Right atrium auricular region (tissue), 2 donors: ENCODE measurements at regions not wholly inside any gene's neighbourhood (a gene's known extent, or its start where the extent isn't known, plus 50 kb on each side); places are given as distances from the start of the nearest gene placed in this dataset.

ENCODE experiments used
- DNase-seq: peaks from one replicate; pipeline ENCODE4 v3.0.0-alpha.2; 2019; ENCODE audit warnings: low spot score
- H3K27ac ChIP-seq, 2 donors: fragments of 200-600 bp; sonication (generic); 1 replicate in 1 of 2; 2 replicates in 1 of 2; pipeline ENCODE4 v1.5.1; 2016 to 2019
- H3K27me3 ChIP-seq, 2 donors: fragments of 200-600 bp; sonication (generic); one replicate each; pipeline versions ENCODE4 v1.5.1 to v1.6.0; 2017 to 2019
- H3K36me3 ChIP-seq: fragments of 200-600 bp; sonication (generic); one replicate; pipeline ENCODE4 v1.5.1; 2016
- H3K4me1 ChIP-seq, 2 donors: fragments of 200-600 bp; sonication (generic); one replicate each; pipeline versions ENCODE4 v1.5.1 to v1.6.0; 2017 to 2019
- H3K4me3 ChIP-seq, 2 donors: fragments of 200-600 bp; sonication (generic); 1 replicate in 1 of 2; 2 replicates in 1 of 2; pipeline ENCODE4 v1.5.1; 2017 to 2019; ENCODE audit warnings: mild to moderate bottlenecking in 1 of 2, moderate library complexity in 1 of 2
- H3K9me3 ChIP-seq, 2 donors: fragments of 200-600 bp; sonication (generic); one replicate each; pipeline ENCODE4 v1.5.1; 2019
- TF ChIP-seq, protein P1 (sequence below), 2 donors: fragments of 200-600 bp; sonication (generic); IDR thresholded peaks; one replicate each; pipeline ENCODE4 v1.5.1; 2019; ENCODE audit warnings: antibody characterized with exemption in 2 of 2

DNA sequence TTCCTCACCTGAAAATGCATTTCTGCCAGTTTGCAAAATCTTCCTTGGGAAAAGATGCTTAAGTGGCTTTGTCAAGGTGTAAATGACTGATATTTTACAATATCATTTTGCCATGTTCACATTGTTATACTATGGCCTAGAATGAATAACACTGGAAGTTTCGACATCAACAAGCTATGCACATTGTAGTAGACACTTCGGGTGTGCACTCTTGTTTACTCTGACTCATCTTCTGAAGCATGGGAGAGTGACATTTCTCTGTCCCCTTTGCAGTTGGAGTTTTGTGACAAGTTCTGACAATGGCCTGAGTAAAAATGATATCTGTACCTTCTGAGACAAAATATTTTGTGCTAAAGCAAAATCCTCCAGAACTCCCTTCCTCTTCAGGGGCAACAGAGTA is 567.0 kb upstream of the RGMA start:
- H3K27ac ChIP-seq, result no peak overlapping the region
- H3K4me3 ChIP-seq, result no peak overlapping the region
- TF ChIP-seq, protein P1, sequence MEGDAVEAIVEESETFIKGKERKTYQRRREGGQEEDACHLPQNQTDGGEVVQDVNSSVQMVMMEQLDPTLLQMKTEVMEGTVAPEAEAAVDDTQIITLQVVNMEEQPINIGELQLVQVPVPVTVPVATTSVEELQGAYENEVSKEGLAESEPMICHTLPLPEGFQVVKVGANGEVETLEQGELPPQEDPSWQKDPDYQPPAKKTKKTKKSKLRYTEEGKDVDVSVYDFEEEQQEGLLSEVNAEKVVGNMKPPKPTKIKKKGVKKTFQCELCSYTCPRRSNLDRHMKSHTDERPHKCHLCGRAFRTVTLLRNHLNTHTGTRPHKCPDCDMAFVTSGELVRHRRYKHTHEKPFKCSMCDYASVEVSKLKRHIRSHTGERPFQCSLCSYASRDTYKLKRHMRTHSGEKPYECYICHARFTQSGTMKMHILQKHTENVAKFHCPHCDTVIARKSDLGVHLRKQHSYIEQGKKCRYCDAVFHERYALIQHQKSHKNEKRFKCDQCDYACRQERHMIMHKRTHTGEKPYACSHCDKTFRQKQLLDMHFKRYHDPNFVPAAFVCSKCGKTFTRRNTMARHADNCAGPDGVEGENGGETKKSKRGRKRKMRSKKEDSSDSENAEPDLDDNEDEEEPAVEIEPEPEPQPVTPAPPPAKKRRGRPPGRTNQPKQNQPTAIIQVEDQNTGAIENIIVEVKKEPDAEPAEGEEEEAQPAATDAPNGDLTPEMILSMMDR (IDR thresholded peaks at IDR 0.05), result no peak
- H3K9me3 ChIP-seq, result no peaks in the 10 kb centered on the region
- H3K36me3 ChIP-seq, result no peaks in the 10 kb centered on the region
- H3K4me1 ChIP-seq, result no peaks in the 10 kb centered on the region
- no peaks in the 10 kb centered on the region for H3K27me3 ChIP-seq
- no peak for DNase-seq

DNA sequence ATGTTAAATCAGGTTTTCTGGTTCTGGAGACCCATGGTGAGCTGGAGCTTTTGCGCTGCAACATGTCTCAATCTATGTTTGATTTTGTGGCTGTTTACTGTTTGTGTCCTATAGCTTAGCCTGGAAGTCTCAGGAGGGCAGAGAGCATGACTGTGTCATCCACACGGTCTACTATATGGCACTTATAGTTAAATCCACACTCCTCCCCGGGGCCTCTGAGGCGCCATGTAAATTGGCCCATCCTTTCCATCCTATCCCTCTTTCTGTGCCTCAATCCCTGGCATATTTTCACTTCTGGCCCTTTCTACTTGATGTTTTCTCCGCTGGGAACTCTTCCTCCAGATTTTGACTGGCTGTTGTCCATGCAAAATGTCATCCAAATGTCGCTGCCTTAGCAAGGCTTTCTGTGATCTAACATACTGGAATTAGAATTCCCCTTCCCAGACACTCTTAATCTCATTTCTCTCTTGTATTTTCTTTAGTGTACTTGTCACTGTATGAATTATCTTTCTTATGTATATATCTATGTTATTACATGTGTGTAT is 560.8 kb upstream of the RGMA start:
- Histone ChIP-seq H3K27ac (no peak overlapping the region), H3K27me3 (no peaks in the 10 kb centered on the region), H3K9me3 (no peaks in the 10 kb centered on the region), H3K36me3 (no peaks in the 10 kb centered on the region), H3K4me3 (no peak overlapping the region), H3K4me1 (no peaks in the 10 kb centered on the region)
- TF ChIP-seq, protein P1 (IDR thresholded peaks at IDR 0.05), result no peak
- no peak for DNase-seq

DNA sequence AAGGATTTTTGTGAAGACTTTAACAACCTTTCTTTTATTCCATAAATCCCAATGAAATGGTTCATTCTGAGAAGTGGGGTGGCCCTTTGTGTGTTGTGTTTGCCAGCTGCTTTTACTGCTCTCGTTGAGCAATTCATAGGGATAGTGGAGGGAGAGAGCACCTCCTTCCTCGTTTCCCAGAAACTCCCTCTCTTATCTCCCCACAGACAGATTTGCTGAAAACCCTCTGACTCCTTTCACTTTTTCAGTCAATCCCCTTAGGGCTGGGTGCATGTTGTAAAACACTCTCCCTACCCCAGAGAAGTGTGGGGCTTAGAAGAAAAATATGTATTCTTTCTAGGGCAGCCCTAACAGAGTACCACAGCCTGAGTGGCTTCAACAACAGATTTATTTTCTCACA is 557.2 kb upstream of the RGMA start:
- TF ChIP-seq, protein P1 (IDR thresholded peaks at IDR 0.05), result no peak
- Histone ChIP-seq H3K4me1 (no peaks in the 10 kb centered on the region), H3K27me3 (no peaks in the 10 kb centered on the region), H3K36me3 (no peaks in the 10 kb centered on the region), H3K4me3 (no peak overlapping the region), H3K9me3 (no peaks in the 10 kb centered on the region), H3K27ac (no peak overlapping the region)
- no peak for DNase-seq

DNA sequence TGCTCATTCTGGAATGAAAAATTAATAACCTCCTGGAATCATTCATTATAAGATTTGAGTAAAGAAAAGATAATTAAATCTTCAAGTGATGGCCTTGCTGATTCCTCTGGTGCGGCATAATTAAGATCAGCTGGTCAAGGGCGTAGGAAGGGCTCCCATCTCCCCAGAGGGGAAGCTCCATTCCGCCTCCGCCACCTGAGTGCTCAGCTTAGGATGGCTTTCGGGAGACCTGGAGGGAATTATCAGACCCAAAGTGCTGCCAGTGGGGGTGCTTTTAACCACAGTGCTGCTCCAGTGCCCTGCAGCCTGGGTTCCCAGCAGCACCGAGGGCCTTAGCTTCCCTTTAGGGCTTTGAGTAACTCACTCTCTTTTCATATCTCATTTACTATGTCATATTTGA is 556.6 kb upstream of the RGMA start:
- TF ChIP-seq, protein P1 (IDR thresholded peaks at IDR 0.05), result no peak
- Histone ChIP-seq H3K27ac (no peak overlapping the region), H3K36me3 (no peaks in the 10 kb centered on the region), H3K4me3 (no peak overlapping the region), H3K4me1 (no peaks in the 10 kb centered on the region), H3K27me3 (no peaks in the 10 kb centered on the region), H3K9me3 (no peaks in the 10 kb centered on the region)
- no peak for DNase-seq

DNA sequence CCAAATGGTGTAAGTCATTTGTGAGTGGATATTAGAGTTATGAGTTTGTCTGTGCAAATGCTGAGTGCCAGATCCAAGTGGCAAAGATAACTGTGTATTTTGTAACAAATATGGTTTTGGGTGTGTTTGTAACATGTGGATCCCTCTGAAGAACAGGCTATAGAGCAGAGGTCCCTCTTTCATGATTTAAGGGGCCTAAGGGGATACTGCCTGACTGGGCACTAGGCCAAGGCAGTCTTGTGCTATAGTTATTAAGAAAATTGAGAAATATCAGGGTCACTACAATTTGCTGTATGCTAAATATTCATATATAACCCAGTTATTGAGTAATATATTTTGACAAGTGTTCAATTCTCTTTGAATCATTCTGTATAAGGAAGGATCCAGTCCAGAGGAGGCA is 555.6 kb upstream of the RGMA start:
- no peaks in the 10 kb centered on the region for H3K4me1 ChIP-seq
- H3K27ac ChIP-seq, result no peak overlapping the region
- H3K4me3 ChIP-seq, result no peak overlapping the region
- H3K36me3 ChIP-seq, result no peaks in the 10 kb centered on the region
- no peak for DNase-seq
- no peaks in the 10 kb centered on the region for H3K27me3 ChIP-seq
- TF ChIP-seq, protein P1 (IDR thresholded peaks at IDR 0.05), result no peak
- no peaks in the 10 kb centered on the region for H3K9me3 ChIP-seq

DNA sequence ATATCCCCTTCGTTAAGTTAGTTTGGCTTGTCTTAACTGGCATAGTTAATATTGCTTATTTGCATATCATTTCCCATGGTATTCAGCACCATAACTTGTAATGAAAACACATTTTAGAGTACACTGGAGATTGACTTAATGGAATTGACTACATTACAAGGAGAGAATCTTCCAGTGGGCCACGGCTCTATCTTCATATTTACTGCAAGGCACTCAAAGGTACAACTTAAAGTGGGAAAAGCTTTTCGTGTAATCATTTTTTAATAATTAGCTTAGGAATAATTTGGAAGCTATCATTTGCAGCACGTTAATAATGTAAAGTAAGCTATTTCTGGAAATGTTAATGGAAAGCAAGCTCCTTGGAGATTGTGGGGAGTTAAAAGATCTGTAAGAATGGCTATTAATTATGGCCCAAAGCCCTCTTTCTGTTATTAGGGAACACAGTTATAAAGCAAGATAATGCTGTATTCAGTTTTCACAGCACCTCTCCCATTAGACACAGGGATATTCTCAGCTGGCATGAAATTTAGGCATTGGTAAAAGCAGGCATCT is 551.5 kb upstream of the RGMA start:
- H3K4me1 ChIP-seq, result no peaks in the 10 kb centered on the region
- TF ChIP-seq, protein P1 (IDR thresholded peaks at IDR 0.05), result no peak
- no peak overlapping the region for H3K27ac ChIP-seq
- H3K9me3 ChIP-seq, result no peaks in the 10 kb centered on the region
- no peaks in the 10 kb centered on the region for H3K27me3 ChIP-seq
- H3K36me3 ChIP-seq, result no peaks in the 10 kb centered on the region
- no peak overlapping the region for H3K4me3 ChIP-seq
- no peak for DNase-seq
